DOHH2 (cell line): ENCODE measurements at regions not wholly inside any gene's neighbourhood (a gene's known extent, or its start where the extent isn't known, plus 50 kb on each side); places are given as distances from the start of the nearest gene placed in this dataset.

Source experiments
- H3F3A ChIP-seq: fragments of 200-600 bp; sonication (generic), shearing (Covaris generic); 2 replicates; pipeline ENCODE4 v1.6.0; 2016; ENCODE audit warnings: antibody characterized with exemption, mild to moderate bottlenecking; ENCODE audit not compliant: control insufficient read depth, insufficient read depth
- H3K27ac ChIP-seq: fragments of 200-600 bp; sonication (generic); 2 replicates; pipeline ENCODE4 v1.5.1; 2014; ENCODE audit warnings: low read depth, mild to moderate bottlenecking, low read length, moderate library complexity
- H3K27me3 ChIP-seq: fragments of 200-600 bp; sonication (generic); 2 replicates; pipeline ENCODE4 v1.6.1; 2014; ENCODE audit warnings: mild to moderate bottlenecking, low read length, mixed read lengths; ENCODE audit not compliant: control insufficient read depth
- H3K36me3 ChIP-seq: fragments of 200-600 bp; sonication (generic); 2 replicates; pipeline ENCODE4 v1.6.1; 2014; ENCODE audit warnings: mild to moderate bottlenecking, low read length, moderate library complexity, mixed read lengths; ENCODE audit not compliant: control insufficient read depth
- H3K4me1 ChIP-seq: fragments of 200-600 bp; sonication (generic); 2 replicates; pipeline ENCODE4 v1.6.1; 2014; ENCODE audit warnings: mild to moderate bottlenecking, low read length, mixed read lengths; ENCODE audit not compliant: control insufficient read depth
- H3K4me2 ChIP-seq: fragments of 200-600 bp; sonication (generic); 2 replicates; pipeline ENCODE4 v1.6.0; 2014; ENCODE audit warnings: mild to moderate bottlenecking, low read length, moderate library complexity
- H3K4me3 ChIP-seq: fragments of 200-600 bp; sonication (generic); 2 replicates; pipeline ENCODE4 v1.5.1; 2014; ENCODE audit warnings: mild to moderate bottlenecking, low read length, mixed read lengths
- H3K79me2 ChIP-seq: fragments of 200-600 bp; sonication (generic); 2 replicates; pipeline ENCODE4 v1.6.1; 2014; ENCODE audit warnings: mild to moderate bottlenecking, low read length, mixed read lengths; ENCODE audit not compliant: control insufficient read depth
- H3K9me2 ChIP-seq: fragments of 200-600 bp; sonication (generic); replicated peaks from 2 replicates; pipeline ENCODE4 v1.6.1; 2014; ENCODE audit warnings: mild to moderate bottlenecking, low read length, mixed read lengths; ENCODE audit not compliant: control insufficient read depth
- H3K9me3 ChIP-seq: fragments of 200-600 bp; sonication (generic); 2 replicates; pipeline ENCODE4 v1.6.1; 2014; ENCODE audit warnings: antibody characterized with exemption, low read length, mixed read lengths; ENCODE audit not compliant: control insufficient read depth, insufficient read depth
- H4K20me1 ChIP-seq: fragments of 200-600 bp; sonication (generic); 2 replicates; pipeline ENCODE4 v1.6.0; 2014; ENCODE audit warnings: low read depth, mild to moderate bottlenecking, antibody characterized with exemption, low read length, moderate library complexity; ENCODE audit not compliant: control insufficient read depth, insufficient read depth
- CTCF ChIP-seq: fragments of 200-600 bp; sonication (generic); IDR thresholded peaks from one replicate; pipeline ENCODE4 v1.5.1; 2014; ENCODE audit warnings: antibody characterized with exemption, mild to moderate bottlenecking, low read depth, low read length; ENCODE audit not compliant: poor library complexity, severe bottlenecking
- EZH2phosphoT487 ChIP-seq: fragments of 200-600 bp; sonication (generic); IDR thresholded peaks from 2 replicates; pipeline ENCODE4 v1.6.1; 2017; ENCODE audit warnings: borderline replicate concordance, mild to moderate bottlenecking, antibody characterized with exemption, low read length, moderate library complexity, mixed read lengths

- H3K4me3 ChIP-seq, result peak overlapping the region; percentile 56
- peaks cover 15% of the 10 kb centered on the region for H3K9me3 ChIP-seq
- H3K4me1 ChIP-seq, result peaks cover 74% of the 10 kb centered on the region
- H3K79me2 ChIP-seq, result no peaks in the 10 kb centered on the region
- no peaks in the 10 kb centered on the region for H3K9me2 ChIP-seq
- no peaks in the 10 kb centered on the region for H4K20me1 ChIP-seq
- H3K36me3 ChIP-seq, result peaks cover 6% of the 10 kb centered on the region; the same call in 1 of the 2 replicates
- H3F3A ChIP-seq, result peaks cover 25% of the 10 kb centered on the region
- TF ChIP-seq CTCF, result no peak
- no peak for TF ChIP-seq EZH2phosphoT487
- H3K27ac ChIP-seq, result peak overlapping the region; percentile 84
- no peaks in the 10 kb centered on the region for H3K27me3 ChIP-seq
- H3K4me2 ChIP-seq, result peak overlapping the region; percentile 64
Measured at GRCh38 chr10:7507887-7508726, 97.3 kb upstream of the SFMBT2 start.

- H3K9me2 ChIP-seq, result no peaks in the 10 kb centered on the region
Measured at GRCh38 chr10:7506571-7506970, 95.7 kb upstream of the SFMBT2 start.

GRCh38 chr10:7505196-7505595 is 94.4 kb upstream of the SFMBT2 start:
- peak overlapping the region; percentile 24 for H3K4me2 ChIP-seq
- no peak overlapping the region for H3K4me3 ChIP-seq
- peaks cover 14% of the 10 kb centered on the region for H3F3A ChIP-seq
- peak overlapping the region; percentile 84 for H3K27ac ChIP-seq
- TF ChIP-seq EZH2phosphoT487 (no peak), CTCF (no peak)
- no peaks in the 10 kb centered on the region for H3K9me2 ChIP-seq
- H3K27me3 ChIP-seq, result no peaks in the 10 kb centered on the region
- no peaks in the 10 kb centered on the region for H4K20me1 ChIP-seq
- peaks cover 9% of the 10 kb centered on the region for H3K9me3 ChIP-seq
- H3K36me3 ChIP-seq, result peaks cover 6% of the 10 kb centered on the region; the same call in 1 of the 2 replicates
- H3K4me1 ChIP-seq, result peaks cover 72% of the 10 kb centered on the region
- H3K79me2 ChIP-seq, result no peaks in the 10 kb centered on the region

More at GRCh38 chr10:7506571-7506970, 95.7 kb upstream of the SFMBT2 start:
- H3K79me2 ChIP-seq, result no peaks in the 10 kb centered on the region
- peak overlapping the region; percentile 84 for H3K27ac ChIP-seq
- H3K27me3 ChIP-seq, result no peaks in the 10 kb centered on the region
- TF ChIP-seq EZH2phosphoT487 (no peak), CTCF (no peak)
- H3K4me3 ChIP-seq, result no peak overlapping the region
- H3K4me1 ChIP-seq, result peaks cover 75% of the 10 kb centered on the region
- H3K9me3 ChIP-seq, result peaks cover 15% of the 10 kb centered on the region
- H3K36me3 ChIP-seq, result peaks cover 6% of the 10 kb centered on the region; the same call in 1 of the 2 replicates
- peaks cover 25% of the 10 kb centered on the region for H3F3A ChIP-seq
- no peak overlapping the region for H3K4me2 ChIP-seq
- H4K20me1 ChIP-seq, result no peaks in the 10 kb centered on the region
